ENCODE measurements at regions not wholly inside any gene's neighbourhood (a gene's known extent, or its start where the extent isn't known, plus 50 kb on each side); places are given as distances from the start of the nearest gene placed in this dataset.

GRCh38 chr3:6516694-6517093 is 344.2 kb upstream of the GRM7 start:
- TF ChIP-seq CTCF (IDR thresholded peaks at IDR 0.05; ENCODE audit: insufficient read depth, low read length, poor library complexity, severe bottlenecking) (no peak), EZH2phosphoT487 (conservative IDR thresholded peaks at IDR 0.05; ENCODE audit: low read length) (no peak)
